ENCODE measurements at regions not wholly inside any gene's neighbourhood (a gene's known extent, or its start where the extent isn't known, plus 50 kb on each side); places are given as distances from the start of the nearest gene placed in this dataset.
"Not testable (repeated sequence)": the region's sequence is repeated elsewhere in the genome, so short reads cannot be mapped to it uniquely, and the experiment has no call there.

GRCh38 chr2:138247302-138247701 lies 254.3 kb upstream of the SPOPL start:
- H3K9me3 ChIP-seq (ENCODE audit: control insufficient read depth, low read length) = no peaks in the 10 kb centered on the region
- H3K27me3 ChIP-seq (ENCODE audit: control insufficient read depth in 1 of 2, insufficient read depth in 2 of 2, low read length in 1 of 2) = no peaks in the 10 kb centered on the region
- WGBS, 2 donors = 92 to 94% methylated on average over 2 of the region's 2 CpGs
- intact Hi-C loops (cut with DNase I) = loop anchor here (10.0 kb wide), 3 partner anchors 107 to 283 kb away; partner anchors contain the start of gene HNMT (in 1 of the 2)
- H3K27ac ChIP-seq (ENCODE audit: low read depth in 1 of 2, low read length in 2 of 2) = no peak overlapping the region
- H3K4me3 ChIP-seq (ENCODE audit: low read length in 2 of 2) = no peak overlapping the region
- DNase-seq (no peak), ATAC-seq (ENCODE audit: low FRiP score) (no peak)
- H3K4me1 ChIP-seq (ENCODE audit: control insufficient read depth in 1 of 2, insufficient read depth in 2 of 2, low read length in 2 of 2) = peaks cover 4 to 7% of the 10 kb centered on the region in 2 donors
- no peaks in the 10 kb centered on the region for H3K36me3 ChIP-seq (ENCODE audit: control insufficient read depth in 1 of 2, insufficient read depth in 2 of 2, low read length in 1 of 2)

DNA sequence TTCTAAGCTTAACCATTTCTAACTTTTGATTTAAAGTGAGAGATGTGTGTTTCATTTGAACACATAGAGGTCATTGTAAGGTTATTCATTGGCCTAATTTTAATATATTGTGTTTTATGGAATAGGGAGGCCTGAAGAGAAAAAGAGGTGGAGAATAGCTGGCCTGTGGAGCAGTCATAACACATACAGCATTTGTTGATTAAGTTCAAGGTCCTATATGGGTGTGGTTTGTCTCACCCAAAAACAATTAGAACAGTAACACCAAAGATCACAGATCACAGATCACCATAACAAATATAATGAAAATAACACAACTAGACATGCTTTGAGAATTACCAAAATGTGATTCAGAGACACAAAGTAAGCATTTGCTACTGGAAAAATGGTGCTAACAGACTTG lies 252.4 kb upstream of the SPOPL start:
- Histone ChIP-seq H3K36me3 (ENCODE audit: control insufficient read depth in 1 of 2, insufficient read depth in 2 of 2, low read length in 1 of 2) (no peaks in the 10 kb centered on the region), H3K27me3 (ENCODE audit: control insufficient read depth in 1 of 2, insufficient read depth in 2 of 2, low read length in 1 of 2) (no peaks in the 10 kb centered on the region), H3K27ac (ENCODE audit: low read depth in 1 of 2, low read length in 2 of 2) (no peak overlapping the region), H3K4me3 (ENCODE audit: low read length in 2 of 2) (no peak overlapping the region), H3K4me1 (ENCODE audit: control insufficient read depth in 1 of 2, insufficient read depth in 2 of 2, low read length in 2 of 2) (peaks cover 4 to 7% of the 10 kb centered on the region in 2 donors), H3K9me3 (ENCODE audit: control insufficient read depth, low read length) (no peaks in the 10 kb centered on the region)
- no peak for DNase-seq
- ATAC-seq (ENCODE audit: low FRiP score) = no peak
- intact Hi-C loops (cut with DNase I) = loop anchor here (10.0 kb wide), 3 partner anchors 106 to 284 kb away; partner anchors contain the start of gene HNMT (in 1 of the 2)

- intact Hi-C loops (cut with DNase I); H3K4me1 ChIP-seq (ENCODE audit: control insufficient read depth in 1 of 2, insufficient read depth in 2 of 2, low read length in 2 of 2); H3K9me3 ChIP-seq (ENCODE audit: control insufficient read depth, low read length); DNase-seq; H3K4me3 ChIP-seq (ENCODE audit: low read length in 2 of 2); ATAC-seq (ENCODE audit: low FRiP score); H3K27me3 ChIP-seq (ENCODE audit: control insufficient read depth in 1 of 2, insufficient read depth in 2 of 2, low read length in 1 of 2); H3K27ac ChIP-seq (ENCODE audit: low read depth in 1 of 2, low read length in 2 of 2); H3K36me3 ChIP-seq (ENCODE audit: control insufficient read depth in 1 of 2, insufficient read depth in 2 of 2, low read length in 1 of 2): not testable (repeated sequence)
- WGBS, 2 donors = 93 to 95% methylated on average over 2 of the region's 4 CpGs
Measured at GRCh38 chr2:138250843-138251320, 250.7 kb upstream of the SPOPL start.

DNA sequence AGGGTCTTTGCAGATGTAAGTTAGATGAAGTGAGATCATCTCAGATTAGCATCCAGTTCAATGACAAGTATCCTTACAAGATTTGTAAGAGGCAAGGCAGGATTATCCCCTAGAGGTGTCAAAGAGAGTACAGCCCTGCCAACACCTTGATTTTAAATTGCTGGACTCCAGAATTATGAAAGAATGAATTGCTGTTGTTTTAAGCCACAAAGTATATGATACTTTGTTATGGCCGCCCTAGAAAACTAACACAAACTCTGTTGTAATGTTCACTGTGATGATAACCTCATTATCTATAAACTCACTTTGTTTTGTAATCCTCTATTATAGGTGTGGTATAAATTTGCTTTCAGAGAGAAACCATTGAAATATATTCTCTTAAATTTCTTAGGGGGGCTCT lies 249.0 kb upstream of the SPOPL start:
- ATAC-seq (ENCODE audit: low FRiP score) = no peak

GRCh38 chr2:138255670-138256069 lies 245.9 kb upstream of the SPOPL start:
- H3K36me3 ChIP-seq (ENCODE audit: control insufficient read depth in 1 of 2, insufficient read depth in 2 of 2, low read length in 1 of 2) = no peaks in the 10 kb centered on the region
- intact Hi-C loops (cut with DNase I) = no loop called here
- no peaks in the 10 kb centered on the region for H3K4me1 ChIP-seq (ENCODE audit: control insufficient read depth in 1 of 2, insufficient read depth in 2 of 2, low read length in 2 of 2)
- 98 to 99% methylated on average over 1 of the region's 1 CpG for WGBS, 2 donors
- H3K27me3 ChIP-seq (ENCODE audit: control insufficient read depth in 1 of 2, insufficient read depth in 2 of 2, low read length in 1 of 2) = no peaks in the 10 kb centered on the region
- no peak overlapping the region for H3K27ac ChIP-seq (ENCODE audit: low read depth in 1 of 2, low read length in 2 of 2)
- no peak overlapping the region for H3K4me3 ChIP-seq (ENCODE audit: low read length in 2 of 2)
- DNase-seq = no peak
- no peaks in the 10 kb centered on the region for H3K9me3 ChIP-seq (ENCODE audit: control insufficient read depth, low read length)
- no peak for ATAC-seq (ENCODE audit: low FRiP score)

More for the DNA sequence above, 249.0 kb upstream of the SPOPL start:
- H3K36me3 ChIP-seq (ENCODE audit: control insufficient read depth in 1 of 2, insufficient read depth in 2 of 2, low read length in 1 of 2) = no peaks in the 10 kb centered on the region
- H3K27ac ChIP-seq (ENCODE audit: low read depth in 1 of 2, low read length in 2 of 2) = no peak overlapping the region
- intact Hi-C loops (cut with DNase I) = no loop called here
- H3K27me3 ChIP-seq (ENCODE audit: control insufficient read depth in 1 of 2, insufficient read depth in 2 of 2, low read length in 1 of 2) = no peaks in the 10 kb centered on the region
- no peak overlapping the region for H3K4me3 ChIP-seq (ENCODE audit: low read length in 2 of 2)
- no peak for DNase-seq
- 93 to 99% methylated on average over 1 of the region's 1 CpG for WGBS, 2 donors
- H3K4me1 ChIP-seq (ENCODE audit: control insufficient read depth in 1 of 2, insufficient read depth in 2 of 2, low read length in 2 of 2) = no peaks in the 10 kb centered on the region
- H3K9me3 ChIP-seq (ENCODE audit: control insufficient read depth, low read length) = no peaks in the 10 kb centered on the region

DNA sequence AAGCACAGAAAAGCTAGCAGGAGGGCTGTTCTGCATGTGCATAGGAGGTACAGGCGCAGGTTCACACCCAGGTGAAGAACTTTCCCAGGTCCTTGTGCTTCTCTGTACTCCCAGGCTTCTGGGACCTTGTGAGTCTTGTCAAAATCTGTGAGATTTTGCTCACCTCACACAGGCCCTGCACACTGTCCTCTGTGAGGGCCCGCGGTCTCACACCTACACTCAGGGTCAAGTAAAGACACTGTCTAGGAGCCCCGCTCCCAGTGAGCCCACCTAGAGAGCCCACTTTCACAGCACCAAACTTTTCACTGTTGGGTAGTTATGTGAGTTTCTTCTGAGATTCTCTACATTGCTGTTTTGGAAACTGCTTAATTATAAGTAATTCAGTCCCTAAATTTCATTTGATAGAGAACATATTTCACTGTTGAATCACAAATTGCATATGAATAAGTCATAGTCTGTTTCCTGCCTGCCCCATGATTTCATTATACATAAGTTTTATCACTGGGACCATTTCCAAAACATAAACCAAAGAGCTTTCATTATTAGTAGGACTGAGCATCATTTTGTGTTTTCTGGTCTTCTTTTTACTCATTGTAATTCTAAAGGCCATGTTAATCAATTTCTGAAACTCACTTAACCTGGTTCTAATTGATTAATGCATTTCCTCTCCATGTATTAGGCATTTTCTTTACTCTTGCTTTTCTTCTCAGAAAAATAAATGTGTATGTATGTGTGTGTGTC lies 234.2 kb upstream of the SPOPL start:
- Histone ChIP-seq H3K4me3 (ENCODE audit: low read length in 2 of 2) (no peak overlapping the region), H3K9me3 (ENCODE audit: control insufficient read depth, low read length) (no peaks in the 10 kb centered on the region), H3K4me1 (ENCODE audit: control insufficient read depth in 1 of 2, insufficient read depth in 2 of 2, low read length in 2 of 2) (peaks cover 0 to 3% of the 10 kb centered on the region in 2 donors), H3K36me3 (ENCODE audit: control insufficient read depth in 1 of 2, insufficient read depth in 2 of 2, low read length in 1 of 2) (no peaks in the 10 kb centered on the region), H3K27ac (ENCODE audit: low read depth in 1 of 2, low read length in 2 of 2) (no peak overlapping the region), H3K27me3 (ENCODE audit: control insufficient read depth in 1 of 2, insufficient read depth in 2 of 2, low read length in 1 of 2) (no peaks in the 10 kb centered on the region)
- ATAC-seq (ENCODE audit: low FRiP score) (no peak), DNase-seq (no peak)
- intact Hi-C loops (cut with DNase I) = no loop called here
- 67 to 79% methylated on average over 4 of the region's 4 CpGs for WGBS, 2 donors

DNA sequence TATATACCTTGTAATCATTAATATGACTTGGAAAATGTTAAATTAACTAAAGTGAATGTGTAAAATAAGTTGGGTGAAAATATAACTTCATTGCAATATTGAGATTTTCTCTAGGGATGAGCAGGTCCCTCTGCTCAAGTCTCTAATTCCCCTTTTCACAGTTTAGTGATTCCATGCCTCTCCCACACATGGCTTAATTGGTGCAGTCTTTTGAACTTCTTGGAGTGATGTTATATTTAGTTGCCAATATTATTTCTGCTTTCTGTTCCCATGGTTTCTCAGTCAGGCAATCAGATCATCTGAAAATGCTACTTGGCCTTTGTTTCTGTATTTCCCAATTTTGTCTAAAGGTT lies 233.7 kb upstream of the SPOPL start:
- Histone ChIP-seq H3K9me3 (ENCODE audit: control insufficient read depth, low read length) (no peaks in the 10 kb centered on the region), H3K27me3 (ENCODE audit: control insufficient read depth in 1 of 2, insufficient read depth in 2 of 2, low read length in 1 of 2) (no peaks in the 10 kb centered on the region), H3K4me3 (ENCODE audit: low read length in 2 of 2) (no peak overlapping the region), H3K36me3 (ENCODE audit: control insufficient read depth in 1 of 2, insufficient read depth in 2 of 2, low read length in 1 of 2) (no peaks in the 10 kb centered on the region), H3K4me1 (ENCODE audit: control insufficient read depth in 1 of 2, insufficient read depth in 2 of 2, low read length in 2 of 2) (peaks cover 0 to 3% of the 10 kb centered on the region in 2 donors), H3K27ac (ENCODE audit: low read depth in 1 of 2, low read length in 2 of 2) (no peak overlapping the region)
- intact Hi-C loops (cut with DNase I) = no loop called here
- ATAC-seq (ENCODE audit: low FRiP score) (no peak), DNase-seq (no peak)

- ATAC-seq (ENCODE audit: low FRiP score) = no peak
- intact Hi-C loops (cut with DNase I) = no loop called here
- no peaks in the 10 kb centered on the region for H3K27me3 ChIP-seq (ENCODE audit: control insufficient read depth in 1 of 2, insufficient read depth in 2 of 2, low read length in 1 of 2)
- no peaks in the 10 kb centered on the region for H3K36me3 ChIP-seq (ENCODE audit: control insufficient read depth in 1 of 2, insufficient read depth in 2 of 2, low read length in 1 of 2)
- no peak for DNase-seq
- H3K4me1 ChIP-seq (ENCODE audit: control insufficient read depth in 1 of 2, insufficient read depth in 2 of 2, low read length in 2 of 2) = peaks cover 0 to 3% of the 10 kb centered on the region in 2 donors
- no peaks in the 10 kb centered on the region for H3K9me3 ChIP-seq (ENCODE audit: control insufficient read depth, low read length)
- WGBS, 2 donors = 95 to 100% methylated on average over 1 of the region's 1 CpG
- H3K27ac ChIP-seq (ENCODE audit: low read depth in 1 of 2, low read length in 2 of 2) = no peak overlapping the region
- H3K4me3 ChIP-seq (ENCODE audit: low read length in 2 of 2) = no peak overlapping the region
Measured at GRCh38 chr2:138269765-138270164, 231.8 kb upstream of the SPOPL start.

DNA sequence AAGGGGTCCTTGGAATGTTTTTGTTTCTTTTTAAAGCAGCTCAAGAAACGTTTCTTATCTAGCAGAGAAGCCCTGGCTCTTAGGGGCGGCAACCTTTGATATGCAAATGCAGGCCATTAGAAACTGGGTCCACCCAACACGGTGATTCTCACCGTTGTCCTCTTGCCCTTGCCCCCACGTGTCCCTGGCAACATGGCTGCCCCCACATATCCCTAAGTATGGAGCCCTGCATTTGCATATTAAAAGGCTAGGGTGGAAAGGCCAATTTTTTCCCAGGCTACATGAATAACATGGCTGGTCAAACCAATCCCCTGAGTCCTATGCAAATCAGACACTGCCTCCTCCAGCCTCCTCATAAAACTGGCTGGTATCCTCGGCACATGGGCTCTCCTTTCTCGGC lies 230.1 kb upstream of the SPOPL start:
- H3K9me3 ChIP-seq (ENCODE audit: control insufficient read depth, low read length) = no peaks in the 10 kb centered on the region
- H3K27me3 ChIP-seq (ENCODE audit: control insufficient read depth in 1 of 2, insufficient read depth in 2 of 2, low read length in 1 of 2) = no peaks in the 10 kb centered on the region
- no peak for ATAC-seq (ENCODE audit: low FRiP score)
- no peak overlapping the region for H3K4me3 ChIP-seq (ENCODE audit: low read length in 2 of 2)
- DNase-seq = no peak
- intact Hi-C loops (cut with DNase I) = no loop called here
- peaks cover 0 to 3% of the 10 kb centered on the region in 2 donors for H3K4me1 ChIP-seq (ENCODE audit: control insufficient read depth in 1 of 2, insufficient read depth in 2 of 2, low read length in 2 of 2)
- H3K36me3 ChIP-seq (ENCODE audit: control insufficient read depth in 1 of 2, insufficient read depth in 2 of 2, low read length in 1 of 2) = no peaks in the 10 kb centered on the region
- H3K27ac ChIP-seq (ENCODE audit: low read depth in 1 of 2, low read length in 2 of 2) = no peak overlapping the region
- WGBS, 2 donors = 48 to 56% methylated on average over 7 of the region's 7 CpGs
